GM19372 (cell line): ENCODE measurements at regions not wholly inside any gene's neighbourhood (a gene's known extent, or its start where the extent isn't known, plus 50 kb on each side); places are given as distances from the start of the nearest gene placed in this dataset.

Experiments
- ATAC-seq: cut with Tn5 transposase; IDR thresholded peaks from one replicate; pipeline ENCODE4 v1.9.1; 2021; ENCODE audit warnings: mild to moderate bottlenecking, low read depth, moderate library complexity; ENCODE audit not compliant: unreplicated experiment

- ATAC-seq, result no peak
Observed at GRCh38 chr11:11757909-11758308, 83.9 kb upstream of the USP47 start.

- ATAC-seq, result no peak
Observed at GRCh38 chr11:11756718-11757117, 85.1 kb upstream of the USP47 start.

GRCh38 chr11:11755871-11756270 lies 85.9 kb upstream of the USP47 start:
- ATAC-seq, result no peak

- ATAC-seq, result no peak
Observed at GRCh38 chr11:11752679-11753078, 89.1 kb upstream of the USP47 start.

- no peak for ATAC-seq
Observed at GRCh38 chr11:11750017-11750878, 91.5 kb upstream of the USP47 start.

- ATAC-seq, result no peak
Observed at GRCh38 chr11:11748706-11749365, 92.9 kb upstream of the USP47 start.

GRCh38 chr11:11747570-11747969 lies 94.2 kb upstream of the USP47 start:
- no peak for ATAC-seq

- ATAC-seq, result no peak
Observed at GRCh38 chr11:11746449-11746848, 95.3 kb upstream of the USP47 start.

- no peak for ATAC-seq
Observed at GRCh38 chr11:11743216-11743615, 98.6 kb upstream of the USP47 start.

- ATAC-seq, result no peak
Observed at GRCh38 chr11:11742486-11742885, 99.3 kb upstream of the USP47 start.

- ATAC-seq, result no peak
Observed at GRCh38 chr11:11740836-11741235, 100.9 kb upstream of the USP47 start.

GRCh38 chr11:11740073-11740702 lies 101.6 kb upstream of the USP47 start:
- no peak for ATAC-seq

- ATAC-seq, result no peak
Observed at GRCh38 chr11:11738370-11738769, 103.4 kb upstream of the USP47 start.

- no peak for ATAC-seq
Observed at GRCh38 chr11:11735586-11735985, 106.2 kb upstream of the USP47 start.

GRCh38 chr11:11733246-11733747 lies 108.5 kb upstream of the USP47 start:
- ATAC-seq, result no peak

- no peak for ATAC-seq
Observed at GRCh38 chr11:11732116-11732515, 109.7 kb upstream of the USP47 start.

- ATAC-seq, result no peak
Observed at GRCh38 chr11:11731311-11732083, 109.7 kb upstream of the GALNT18 start.

GRCh38 chr11:11728386-11728785 lies 106.6 kb upstream of the GALNT18 start:
- no peak for ATAC-seq

GRCh38 chr11:11725438-11725837 lies 103.6 kb upstream of the GALNT18 start:
- no peak for ATAC-seq

- ATAC-seq, result no peak
Observed at GRCh38 chr11:11724994-11725393, 103.2 kb upstream of the GALNT18 start.

- no peak for ATAC-seq
Observed at GRCh38 chr11:11722861-11723260, 101.1 kb upstream of the GALNT18 start.
